ENCODE measurements at regions not wholly inside any gene's neighbourhood (a gene's known extent, or its start where the extent isn't known, plus 50 kb on each side); places are given as distances from the start of the nearest gene placed in this dataset.
"Not testable (repeated sequence)": the region's sequence is repeated elsewhere in the genome, so short reads cannot be mapped to it uniquely, and the experiment has no call there.

DNA sequence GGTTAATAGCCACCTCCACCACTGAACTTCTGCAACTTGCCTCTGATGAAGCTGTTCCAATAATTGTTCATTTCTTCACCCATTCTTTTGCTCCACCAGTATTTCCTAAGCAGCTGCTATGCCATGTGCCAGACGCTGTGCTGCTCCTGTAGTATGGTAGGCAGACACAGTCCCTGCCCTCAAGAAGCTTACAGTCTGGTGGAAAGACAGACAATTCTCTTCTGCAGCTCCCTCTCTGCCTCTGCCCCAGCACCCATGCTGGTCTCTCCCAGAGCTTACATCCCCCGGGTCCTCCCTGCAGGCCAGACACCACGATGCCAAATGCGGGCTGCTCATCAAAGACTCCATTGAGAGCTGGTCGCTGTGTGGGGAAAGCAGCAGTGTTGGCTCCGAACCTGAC, 111.6 kb upstream of the ESRRB start:
- DNase-seq = no peak

DNA sequence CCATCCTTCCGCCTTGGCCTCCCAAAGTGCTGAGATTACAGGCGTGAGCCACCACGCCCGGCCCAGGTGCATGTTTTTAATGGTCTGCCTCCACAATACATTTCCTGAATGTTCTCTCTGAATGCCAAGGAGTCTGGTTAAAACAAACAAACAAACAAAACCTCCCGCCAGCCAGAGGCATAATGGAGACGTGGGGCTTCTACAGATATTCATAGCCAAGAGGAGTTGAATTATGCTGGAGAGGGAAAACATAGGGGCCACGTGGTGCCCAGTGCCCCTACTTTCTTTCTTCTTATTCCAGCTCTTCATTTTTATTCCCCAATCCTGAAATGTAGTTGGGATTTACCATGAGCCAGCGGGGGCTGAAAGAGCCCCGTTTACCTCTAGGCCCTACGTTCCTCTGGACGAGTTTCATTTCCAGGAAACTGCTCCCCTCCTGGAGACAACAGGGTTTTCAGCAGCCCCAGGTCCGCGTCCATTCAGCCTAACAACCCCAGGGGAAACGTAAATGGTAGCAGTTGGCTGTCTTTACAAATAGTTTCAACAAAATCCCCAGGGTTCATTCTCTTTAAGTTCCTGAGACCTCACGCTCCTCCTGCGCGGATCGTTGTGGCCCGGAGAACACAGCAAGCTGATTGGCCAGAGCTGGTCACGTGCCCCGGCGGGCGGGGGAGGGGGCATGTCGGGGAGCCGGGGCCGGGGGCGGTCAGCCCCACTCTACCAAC, 108.5 kb upstream of the ESRRB start:
- peak; percentile 51 for DNase-seq

DNA sequence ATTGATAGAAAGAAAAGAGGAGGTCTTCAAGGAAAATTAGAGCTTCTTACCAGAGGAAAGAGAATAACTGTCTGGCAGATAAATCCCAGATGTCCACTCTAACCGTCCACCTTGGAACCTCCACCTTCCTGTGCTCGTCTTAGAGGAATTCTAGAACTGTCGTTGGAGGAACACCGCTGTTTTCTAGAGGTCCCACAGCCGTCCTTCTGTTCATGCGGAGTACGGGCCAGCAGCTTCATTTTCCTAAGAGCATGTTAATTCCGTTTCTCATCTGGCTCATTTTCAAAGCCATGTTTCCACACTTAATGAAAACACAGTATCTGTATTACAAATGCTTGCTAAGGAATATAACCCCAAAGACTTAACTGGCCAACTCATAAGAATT, 107.9 kb upstream of the ESRRB start:
- no peak for DNase-seq

DNA sequence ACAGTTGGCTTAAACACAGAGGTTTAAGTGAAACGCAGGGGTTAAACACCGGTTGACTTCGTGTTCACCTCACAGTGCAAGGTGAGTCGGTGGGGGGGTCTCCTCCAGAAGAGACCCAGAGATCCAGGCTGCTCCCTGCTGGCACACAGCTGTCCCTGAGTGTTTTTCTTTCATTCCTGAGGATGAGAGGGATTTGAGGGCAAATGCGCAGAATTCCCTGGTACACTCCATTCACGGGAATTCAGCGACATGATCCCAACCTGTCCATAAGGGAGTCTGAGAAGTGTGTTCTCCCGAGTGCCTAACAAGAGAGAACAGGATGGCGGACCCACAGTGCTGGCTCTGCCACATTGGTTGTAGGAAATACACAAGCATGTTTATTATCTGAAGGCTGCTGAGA, 107.2 kb upstream of the ESRRB start:
- no peak for DNase-seq

DNA sequence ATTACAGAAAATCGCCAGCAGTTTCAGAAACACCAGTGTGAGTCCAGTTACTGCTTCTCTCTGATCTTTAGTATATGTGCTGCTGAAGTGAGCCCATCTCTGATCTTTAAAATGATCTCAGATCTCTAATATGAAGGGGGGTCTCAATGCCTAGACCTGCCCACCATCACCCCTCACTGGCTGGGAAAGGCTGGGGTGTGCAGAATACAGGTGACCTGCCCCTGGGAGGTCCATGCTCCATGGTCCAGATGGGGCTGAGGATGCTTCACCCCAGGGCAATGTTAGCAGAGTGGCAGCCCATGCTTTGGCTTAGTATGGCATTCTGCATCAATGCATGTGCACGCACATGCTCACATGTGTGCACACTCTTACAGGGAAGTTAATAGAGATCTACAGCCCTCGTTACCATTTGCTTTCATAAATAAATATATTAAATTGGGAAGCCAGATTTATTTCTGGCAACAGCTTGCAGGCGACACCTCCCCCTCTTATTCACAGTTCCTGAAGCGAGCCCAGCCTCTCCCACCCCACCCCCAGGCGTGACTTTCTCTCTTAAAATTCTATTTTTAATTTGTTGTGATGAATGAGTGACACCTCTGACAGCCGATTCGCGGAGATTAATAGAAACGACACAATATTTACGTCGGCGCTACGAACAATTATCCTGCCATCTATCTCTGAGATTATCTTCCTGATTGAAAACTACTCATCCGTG, 104.7 kb upstream of the ESRRB start:
- no peak for DNase-seq

DNA sequence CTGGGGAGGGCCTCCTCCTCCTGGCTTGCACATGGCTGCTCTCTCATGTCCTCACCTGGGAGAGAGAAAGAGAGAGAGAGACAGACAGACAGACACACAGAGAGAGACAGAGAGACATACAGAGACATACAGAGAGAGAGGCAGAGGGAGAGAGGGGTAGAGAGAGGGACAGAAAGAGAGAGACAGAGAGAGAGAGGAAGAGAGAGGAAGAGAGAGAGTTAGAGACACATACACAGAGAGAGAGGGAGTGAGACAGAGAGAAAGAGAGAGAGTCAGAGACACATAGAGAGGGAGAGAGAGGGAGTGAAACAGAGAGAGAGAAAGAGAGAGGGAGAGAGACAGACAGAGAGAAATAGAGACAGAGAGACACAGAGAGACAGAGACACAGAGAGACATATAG, 103.6 kb upstream of the ESRRB start:
- DNase-seq = no peak

DNA sequence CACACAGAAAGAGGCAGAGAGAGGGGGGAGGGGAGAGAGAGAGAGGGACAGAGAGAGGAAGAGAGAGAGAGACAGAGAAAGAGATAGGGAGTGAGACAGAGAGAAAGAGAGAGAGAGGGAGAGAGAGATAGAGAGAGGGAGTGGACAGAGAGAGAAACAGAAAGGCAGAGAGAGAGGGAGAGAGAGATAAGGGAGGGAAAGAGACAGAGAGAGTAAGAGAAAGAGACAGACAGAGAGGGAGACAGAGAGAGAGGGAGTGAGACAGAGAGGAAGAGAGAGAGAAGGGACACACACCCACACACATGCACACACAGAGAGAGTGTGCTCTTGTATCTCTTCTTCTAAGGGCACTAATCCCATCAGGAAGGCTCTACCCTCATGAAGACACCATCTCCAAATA, 103.2 kb upstream of the ESRRB start:
- DNase-seq = no peak

DNA sequence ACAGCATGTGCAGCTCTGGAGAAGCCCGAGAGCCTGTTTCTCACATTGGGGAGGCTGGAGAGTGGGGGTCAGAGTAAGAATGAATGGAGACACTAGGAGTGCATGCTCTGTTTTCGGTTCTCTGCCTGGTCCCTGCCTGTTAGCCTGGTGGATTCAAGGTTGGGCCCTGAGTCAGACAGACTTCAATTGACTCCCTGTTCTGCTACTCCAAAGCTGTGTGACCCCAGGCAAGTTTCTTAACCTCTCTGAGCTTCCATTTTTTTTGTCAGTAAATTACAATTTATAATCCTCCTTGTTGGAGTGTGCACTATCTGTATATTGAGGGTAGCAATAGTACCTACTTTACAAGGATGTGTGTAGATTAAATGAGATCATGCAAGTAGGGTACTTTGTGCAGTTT, 102.6 kb upstream of the ESRRB start:
- DNase-seq = no peak

DNA sequence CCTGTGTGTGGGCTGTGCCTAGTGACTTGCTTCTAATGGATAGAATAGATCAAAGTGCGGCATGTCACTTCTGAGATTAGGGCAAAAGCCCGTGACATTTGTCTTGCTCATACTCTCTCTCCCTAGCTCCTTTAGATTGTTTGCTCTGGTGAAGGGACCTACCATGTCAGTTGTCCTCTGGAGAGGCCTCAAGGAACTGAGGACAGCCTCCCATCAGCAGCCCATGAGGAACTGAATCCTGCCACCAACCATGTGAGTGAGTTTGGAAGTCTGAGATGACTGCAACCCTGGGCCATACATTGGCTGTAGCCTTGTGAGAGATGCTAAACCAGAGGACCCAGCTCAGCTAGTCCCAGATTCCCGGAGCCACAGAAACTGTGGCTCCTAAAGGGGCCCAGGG, 101.6 kb upstream of the ESRRB start:
- DNase-seq = no peak

DNA sequence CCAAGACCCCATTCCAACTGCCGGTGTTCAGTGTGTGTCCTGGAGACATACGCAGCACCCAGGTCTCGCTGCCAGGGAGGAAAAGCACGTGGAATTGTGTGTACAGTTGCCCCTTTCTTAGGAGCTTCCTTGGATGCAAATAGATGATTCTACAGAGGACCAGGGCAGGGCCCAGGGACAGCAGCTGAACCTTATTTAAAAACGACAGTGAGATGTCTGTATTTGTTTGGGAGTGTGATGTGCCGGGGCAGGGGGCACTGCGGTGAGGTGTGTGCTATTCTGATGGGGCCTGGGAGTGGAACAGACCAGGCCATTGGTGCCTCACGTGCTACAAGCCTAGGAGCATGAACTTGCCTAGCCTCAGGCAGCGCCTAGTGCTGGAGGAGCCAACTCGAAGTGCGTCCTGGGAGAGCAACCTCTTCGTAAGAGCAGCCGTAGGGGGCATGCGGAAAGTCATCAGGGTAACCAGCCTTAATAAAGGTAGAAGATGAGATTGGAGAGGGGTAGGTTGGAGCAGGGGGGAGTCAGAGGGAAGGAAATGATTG, 98.3 kb upstream of the ESRRB start:
- DNase-seq = no peak

DNA sequence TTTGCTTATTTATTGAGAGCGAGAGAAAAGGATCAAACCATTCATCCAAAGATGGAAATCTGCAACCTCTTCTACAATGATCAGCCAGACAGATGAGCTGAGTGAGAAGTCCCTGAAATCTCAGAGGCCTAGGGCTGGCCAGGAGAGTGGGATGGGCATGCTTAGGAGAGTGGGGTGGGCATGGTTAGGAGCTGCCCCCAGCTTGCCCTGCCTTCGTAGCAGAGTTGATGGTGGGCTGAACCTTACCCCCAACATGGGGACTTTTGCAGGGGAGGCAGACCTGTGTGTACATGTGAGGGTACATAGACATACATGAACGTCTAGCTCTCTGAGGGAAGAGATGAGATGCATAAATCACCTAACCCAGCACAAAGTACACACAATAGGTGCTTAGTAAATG, 95.7 kb upstream of the ESRRB start:
- no peak for DNase-seq

DNA sequence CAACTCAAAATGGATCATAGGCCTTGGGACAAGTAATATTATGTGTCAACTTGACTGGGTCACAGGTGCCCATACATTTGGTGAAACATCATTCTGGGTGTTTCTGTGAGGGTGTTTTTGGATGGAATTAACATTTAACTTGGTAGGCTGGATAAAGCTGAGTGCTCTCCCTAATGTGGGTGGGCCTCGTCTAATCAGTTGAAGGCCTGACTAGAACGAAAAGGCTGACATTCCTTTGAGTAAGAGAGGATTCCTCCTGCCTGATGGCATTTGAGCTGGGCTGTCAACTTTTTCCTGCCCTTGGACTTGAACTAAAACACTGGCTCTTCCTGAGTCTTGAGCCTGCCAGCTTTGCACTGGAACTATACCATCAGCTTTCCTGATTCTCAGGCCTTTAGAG, 93.4 kb upstream of the ESRRB start:
- DNase-seq = no peak

DNA sequence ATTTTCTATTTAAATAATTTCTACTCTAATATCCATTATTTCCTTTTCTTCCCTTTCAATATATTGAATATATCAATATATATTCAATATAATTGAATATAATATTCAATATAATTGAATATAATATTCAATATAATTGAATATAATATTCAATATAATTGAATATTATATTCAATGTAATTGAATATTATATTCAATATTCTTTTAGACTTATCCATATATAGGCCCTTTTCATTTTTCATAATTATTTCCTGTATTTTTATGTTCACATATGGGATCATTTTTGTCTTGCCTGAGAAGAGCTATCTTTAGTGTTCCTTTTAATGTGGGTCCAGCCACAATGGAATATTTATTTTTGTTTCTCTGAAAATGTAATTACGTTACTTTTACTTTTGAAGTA, 88.9 kb upstream of the ESRRB start:
- DNase-seq = no peak

DNA sequence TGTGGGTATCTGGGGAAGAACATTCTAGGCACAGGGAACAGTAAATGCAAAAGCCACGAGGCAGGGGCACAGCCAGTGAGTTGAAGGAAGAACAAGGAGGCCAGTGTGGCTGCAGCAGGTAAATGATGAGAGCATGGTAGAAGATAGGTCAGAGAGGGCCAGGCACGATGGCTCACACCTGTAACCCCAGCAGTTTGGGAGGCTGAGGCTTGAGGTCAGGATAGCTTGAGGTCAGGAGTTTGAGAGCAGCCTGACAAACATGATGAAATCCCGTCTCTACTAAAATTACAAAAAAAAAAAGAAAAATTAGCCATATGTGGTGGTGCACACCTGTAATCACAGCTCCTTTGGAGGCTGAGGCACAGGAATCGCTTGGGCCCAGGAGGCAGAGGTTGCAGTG, 86.7 kb upstream of the ESRRB start:
- no peak for DNase-seq

DNA sequence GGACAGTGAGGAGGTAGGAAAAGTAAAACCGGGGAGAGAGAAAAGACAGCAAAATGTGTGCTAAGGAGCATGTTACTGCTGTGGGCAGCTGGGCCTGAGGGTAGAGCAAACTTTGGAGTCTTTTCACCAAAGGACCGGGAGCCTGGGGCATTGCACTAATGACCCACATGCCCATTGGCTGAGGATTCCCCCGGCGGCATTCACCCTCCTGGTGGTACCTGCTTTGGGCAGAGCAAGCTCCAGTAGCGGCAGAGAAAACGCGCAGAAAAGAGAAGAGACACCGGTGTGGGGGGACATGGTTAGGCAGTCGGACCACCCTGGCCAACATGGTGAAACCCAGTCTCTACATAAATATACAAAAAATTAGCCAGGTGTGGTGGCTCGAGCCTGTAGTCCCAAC, 83.4 kb upstream of the ESRRB start:
- no peak for DNase-seq

DNA sequence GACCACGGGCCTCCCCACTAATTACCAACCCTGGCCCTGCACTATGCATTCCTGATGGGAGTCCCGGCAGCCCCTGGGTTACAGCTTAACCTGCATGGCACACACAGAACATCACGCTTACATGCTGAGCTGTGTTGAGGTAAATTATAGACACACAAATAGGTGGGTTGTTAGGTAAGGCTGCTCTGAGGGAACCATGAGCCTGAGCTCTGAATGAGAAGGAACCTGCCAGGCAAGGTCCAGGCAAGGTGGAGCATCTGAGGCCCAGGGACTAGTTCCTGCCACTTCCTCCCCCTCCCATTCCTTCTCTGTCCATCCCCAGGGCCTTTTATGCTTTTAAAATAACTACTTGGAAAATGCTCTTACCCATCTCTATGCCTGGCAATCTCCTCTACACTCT, 82.7 kb upstream of the ESRRB start:
- DNase-seq = no peak

DNA sequence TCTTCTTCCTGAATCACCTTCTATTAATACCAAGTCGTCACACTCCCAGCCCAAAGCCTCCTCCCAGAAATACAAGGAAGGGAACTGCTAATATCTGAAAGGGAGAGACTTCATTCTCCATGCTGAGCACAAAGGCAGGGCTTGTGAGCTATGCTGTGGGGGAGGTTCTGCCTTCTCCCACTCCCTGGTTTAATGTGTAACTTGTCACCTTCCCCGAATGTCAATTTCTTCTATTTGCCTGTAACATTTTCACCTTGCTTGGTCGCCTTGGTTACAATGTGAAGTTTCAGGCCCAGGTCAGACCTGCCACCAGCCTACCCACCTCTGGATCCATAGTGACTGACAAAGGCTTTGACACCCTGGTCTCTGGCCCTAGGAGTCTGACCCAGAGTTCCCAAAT, 82.0 kb upstream of the ESRRB start:
- peak; percentile 65 for DNase-seq

DNA sequence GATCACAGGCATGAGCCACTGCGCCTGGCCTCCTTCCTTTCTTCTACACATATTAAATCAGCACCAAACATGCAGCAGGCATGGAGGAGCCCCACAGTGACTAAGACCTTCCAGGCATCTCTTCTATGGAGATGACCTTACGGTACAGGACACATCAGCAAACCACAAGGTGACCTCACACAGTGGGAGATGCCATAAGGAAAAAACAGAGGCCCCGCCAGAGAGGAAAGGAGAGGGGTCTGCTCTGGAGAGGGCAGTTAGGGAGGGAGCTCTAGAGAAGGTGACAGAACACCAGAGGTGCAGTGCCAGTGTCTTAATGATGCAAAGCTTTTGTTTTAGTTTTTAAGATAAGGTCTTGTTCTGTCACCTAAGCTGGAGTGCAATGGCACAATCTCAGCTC, 81.1 kb upstream of the ESRRB start:
- DNase-seq = no peak

DNA sequence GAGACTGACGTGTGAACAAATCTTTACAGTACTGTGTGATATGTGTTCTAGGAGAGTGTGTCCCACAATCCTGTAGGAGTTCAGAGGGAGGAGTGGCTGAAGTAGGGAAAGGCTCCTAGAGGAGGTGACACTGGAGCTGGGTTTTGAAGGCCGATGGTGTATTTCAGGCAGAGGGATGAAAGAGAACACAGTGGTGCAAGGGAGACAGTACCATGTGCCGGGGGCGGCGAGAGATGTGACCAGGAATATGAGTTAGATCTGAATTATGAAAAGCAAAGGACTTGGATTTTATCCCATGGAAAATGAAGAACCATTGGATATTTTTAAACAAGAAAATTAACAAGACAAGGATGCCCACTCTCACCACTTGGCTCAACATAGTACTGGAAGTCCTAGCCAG, 77.0 kb upstream of the ESRRB start:
- DNase-seq = no peak

DNA sequence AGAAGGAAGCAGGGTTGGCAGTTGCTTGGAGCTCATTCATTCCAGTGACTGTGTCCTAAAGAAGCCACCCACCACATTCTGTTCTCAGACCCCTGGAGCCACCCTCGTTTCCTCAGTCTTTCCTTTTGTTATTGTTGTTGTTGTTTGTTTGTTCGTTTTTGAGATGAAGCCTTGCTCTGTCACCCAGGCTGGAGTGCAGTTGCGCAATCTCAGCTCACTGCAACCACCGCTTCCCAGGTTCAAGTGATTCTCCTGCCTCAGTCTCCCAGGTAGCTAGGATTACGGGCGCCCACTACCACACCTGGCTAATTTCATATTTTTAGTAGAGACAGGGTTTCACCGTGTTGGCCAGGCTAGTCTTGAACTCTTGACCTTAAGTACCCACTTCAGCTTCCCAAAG, 72.7 kb upstream of the ESRRB start:
- DNase-seq = not testable (repeated sequence)

DNA sequence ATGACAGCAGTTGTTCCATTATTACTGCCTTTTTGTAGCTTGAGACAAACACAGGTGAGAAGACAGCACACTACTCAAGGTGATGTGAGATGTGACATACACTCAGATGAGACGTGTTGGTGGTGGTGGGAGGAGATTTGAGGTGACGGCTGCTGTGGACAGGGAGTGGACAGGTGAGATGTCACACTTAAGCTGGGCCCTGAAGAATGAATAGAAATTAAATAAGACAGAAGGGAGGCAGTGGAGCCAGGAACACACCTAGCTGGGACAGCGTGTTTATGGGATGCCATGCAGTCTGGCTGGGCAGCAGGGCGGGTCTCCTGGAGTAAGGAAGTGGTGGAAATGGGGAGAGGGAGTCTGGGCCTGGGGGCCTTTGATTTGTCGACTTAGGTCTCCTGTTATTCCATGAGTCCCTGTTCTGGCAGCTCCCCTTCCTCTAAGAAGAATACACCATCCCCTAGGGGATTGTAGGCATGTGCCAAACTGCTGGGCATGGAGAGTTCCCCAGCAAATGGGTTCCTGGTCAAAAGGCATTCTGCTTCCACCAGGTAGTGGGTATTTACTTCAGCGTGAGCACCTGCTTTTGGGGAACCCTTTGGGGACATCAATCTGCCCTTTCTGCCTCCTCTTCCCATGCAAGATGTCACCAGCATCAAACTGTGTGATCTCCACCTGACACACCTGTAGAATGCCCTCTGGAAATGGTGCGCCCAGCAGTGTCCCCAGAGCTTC, 71.2 kb upstream of the ESRRB start:
- DNase-seq = no peak

DNA sequence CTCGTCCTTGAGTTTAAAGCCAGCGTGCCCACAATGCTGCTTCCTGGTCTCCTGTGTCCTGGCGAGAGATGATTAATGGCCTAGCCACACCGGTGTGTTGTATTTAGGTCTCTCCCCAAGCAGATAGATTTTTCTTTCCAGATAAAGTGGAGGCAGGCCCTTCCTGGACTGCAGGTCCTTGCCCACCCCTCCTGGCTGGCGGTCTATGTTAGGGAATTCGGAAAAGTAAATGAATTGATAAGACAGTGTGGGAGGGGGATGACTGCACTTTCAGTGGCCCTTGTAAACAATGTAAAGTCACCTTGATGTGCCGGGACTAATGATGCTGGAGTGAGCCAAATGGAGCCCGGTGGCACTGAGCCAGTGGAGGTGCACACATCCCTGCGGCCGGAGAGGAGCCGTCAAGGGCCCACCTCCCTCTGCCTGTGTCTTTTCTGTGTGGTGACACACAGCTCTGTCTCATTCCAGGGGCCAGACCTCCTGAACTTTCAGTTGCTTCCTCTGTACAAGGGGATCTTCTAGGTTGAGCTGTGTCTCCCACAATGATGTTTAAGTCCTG, 70.6 kb upstream of the ESRRB start:
- no peak for DNase-seq

DNA sequence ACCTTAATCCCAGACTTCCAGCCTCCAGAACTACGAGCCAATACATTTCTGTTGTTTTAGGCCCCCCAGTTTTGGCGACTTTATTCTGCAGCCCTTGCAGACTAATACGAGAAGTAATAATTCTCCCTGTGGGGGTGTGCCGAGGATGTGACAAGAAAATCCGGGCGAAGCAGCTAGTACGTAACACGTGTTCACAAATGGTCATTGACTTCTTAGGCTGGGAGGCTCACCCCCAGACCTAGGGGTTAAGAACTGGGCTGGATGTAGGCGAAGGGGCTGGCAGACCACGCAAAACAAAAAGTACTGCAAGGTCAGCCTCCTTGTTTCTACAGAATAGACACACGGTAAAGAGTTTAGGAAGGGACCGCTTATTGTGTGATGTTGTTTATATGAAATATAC, 69.8 kb upstream of the ESRRB start:
- DNase-seq = no peak
